ENCODE measurements at regions not wholly inside any gene's neighbourhood (a gene's known extent, or its start where the extent isn't known, plus 50 kb on each side); places are given as distances from the start of the nearest gene placed in this dataset.

- TF ChIP-seq CTCF (IDR thresholded peaks at IDR 0.05; ENCODE audit: unreplicated experiment), result no peak
- H3K27me3 Mint-ChIP-seq (ENCODE audit: unreplicated experiment), result no peaks in the 10 kb centered on the region
- H3K36me3 Mint-ChIP-seq (ENCODE audit: low read depth, unreplicated experiment), result no peaks in the 10 kb centered on the region
- H3K27ac Mint-ChIP-seq (ENCODE audit: unreplicated experiment), result no peak overlapping the region
- DNase-seq (ENCODE audit: low spot score), result no peak
- no peaks in the 10 kb centered on the region for H3K9me3 Mint-ChIP-seq (ENCODE audit: unreplicated experiment)
- H3K4me3 Mint-ChIP-seq (ENCODE audit: unreplicated experiment), result no peak overlapping the region
- no peaks in the 10 kb centered on the region for H3K4me1 Mint-ChIP-seq (ENCODE audit: unreplicated experiment)
These were observed 1308.9 kb downstream of the OLFM4 start for GRCh38 chr13:54337540-54337939.

- Mint-ChIP-seq H3K36me3 (ENCODE audit: low read depth, unreplicated experiment) (no peaks in the 10 kb centered on the region), H3K27ac (ENCODE audit: unreplicated experiment) (no peak overlapping the region), H3K4me3 (ENCODE audit: unreplicated experiment) (no peak overlapping the region), H3K4me1 (ENCODE audit: unreplicated experiment) (no peaks in the 10 kb centered on the region), H3K27me3 (ENCODE audit: unreplicated experiment) (no peaks in the 10 kb centered on the region), H3K9me3 (ENCODE audit: unreplicated experiment) (no peaks in the 10 kb centered on the region)
- no peak for DNase-seq (ENCODE audit: low spot score)
- TF ChIP-seq CTCF (IDR thresholded peaks at IDR 0.05; ENCODE audit: unreplicated experiment), result no peak
These were observed 1318.9 kb downstream of the OLFM4 start for GRCh38 chr13:54347531-54347930.

- TF ChIP-seq CTCF (IDR thresholded peaks at IDR 0.05; ENCODE audit: unreplicated experiment), result no peak
- Mint-ChIP-seq H3K4me3 (ENCODE audit: unreplicated experiment) (no peak overlapping the region), H3K9me3 (ENCODE audit: unreplicated experiment) (no peaks in the 10 kb centered on the region), H3K36me3 (ENCODE audit: low read depth, unreplicated experiment) (no peaks in the 10 kb centered on the region), H3K27me3 (ENCODE audit: unreplicated experiment) (no peaks in the 10 kb centered on the region), H3K4me1 (ENCODE audit: unreplicated experiment) (no peaks in the 10 kb centered on the region), H3K27ac (ENCODE audit: unreplicated experiment) (no peak overlapping the region)
- DNase-seq (ENCODE audit: low spot score), result no peak
These were observed 1327.6 kb downstream of the OLFM4 start for GRCh38 chr13:54356209-54356608.

GRCh38 chr13:54356849-54357248 is 1328.2 kb downstream of the OLFM4 start:
- no peak for DNase-seq (ENCODE audit: low spot score)
- no peak overlapping the region for H3K27ac Mint-ChIP-seq (ENCODE audit: unreplicated experiment)
- H3K4me3 Mint-ChIP-seq (ENCODE audit: unreplicated experiment), result no peak overlapping the region
- no peak for TF ChIP-seq CTCF (IDR thresholded peaks at IDR 0.05; ENCODE audit: unreplicated experiment)
- H3K27me3 Mint-ChIP-seq (ENCODE audit: unreplicated experiment), result no peaks in the 10 kb centered on the region
- no peaks in the 10 kb centered on the region for H3K4me1 Mint-ChIP-seq (ENCODE audit: unreplicated experiment)
- no peaks in the 10 kb centered on the region for H3K36me3 Mint-ChIP-seq (ENCODE audit: low read depth, unreplicated experiment)
- no peaks in the 10 kb centered on the region for H3K9me3 Mint-ChIP-seq (ENCODE audit: unreplicated experiment)

- Mint-ChIP-seq H3K4me1 (ENCODE audit: unreplicated experiment) (no peaks in the 10 kb centered on the region), H3K27ac (ENCODE audit: unreplicated experiment) (no peak overlapping the region), H3K9me3 (ENCODE audit: unreplicated experiment) (no peaks in the 10 kb centered on the region), H3K36me3 (ENCODE audit: low read depth, unreplicated experiment) (no peaks in the 10 kb centered on the region), H3K27me3 (ENCODE audit: unreplicated experiment) (no peaks in the 10 kb centered on the region), H3K4me3 (ENCODE audit: unreplicated experiment) (no peak overlapping the region)
- DNase-seq (ENCODE audit: low spot score), result no peak
- no peak for TF ChIP-seq CTCF (IDR thresholded peaks at IDR 0.05; ENCODE audit: unreplicated experiment)
These were observed 1328.8 kb downstream of the OLFM4 start for GRCh38 chr13:54357284-54357933.
